ENCODE measurements at regions not wholly inside any gene's neighbourhood (a gene's known extent, or its start where the extent isn't known, plus 50 kb on each side); places are given as distances from the start of the nearest gene placed in this dataset.

- CTCF ChIA-PET: no interaction called here
- POLR2A ChIA-PET: no interaction called here
These were observed 487.8 kb downstream of the BUD13 start for GRCh38 chr11:116285026-116285425.

- ChIA-PET POLR2A (no interaction called here), CTCF (no interaction called here)
These were observed 489.5 kb downstream of the BUD13 start for GRCh38 chr11:116283300-116283699.

GRCh38 chr11:116282481-116282880 lies 490.3 kb downstream of the BUD13 start:
- ChIA-PET CTCF (no interaction called here), POLR2A (no interaction called here)

- ChIA-PET POLR2A (no interaction called here), CTCF (interaction anchor here (0.7 kb wide), 1 partner anchor 350 kb away, joined by 3 read pairs; no protein-coding TSS in a partner anchor)
These were observed 491.3 kb downstream of the BUD13 start for GRCh38 chr11:116281173-116282160.

- CTCF ChIA-PET: no interaction called here
- POLR2A ChIA-PET: no interaction called here
These were observed 493.3 kb downstream of the BUD13 start for GRCh38 chr11:116279511-116279910.

GRCh38 chr11:116278076-116278475 lies 494.7 kb downstream of the BUD13 start:
- POLR2A ChIA-PET: no interaction called here
- CTCF ChIA-PET: no interaction called here

GRCh38 chr11:116276051-116277044 lies 496.4 kb downstream of the BUD13 start:
- ChIA-PET CTCF (no interaction called here), POLR2A (no interaction called here)

GRCh38 chr11:116275635-116276034 lies 497.2 kb downstream of the BUD13 start:
- ChIA-PET POLR2A (no interaction called here), CTCF (no interaction called here)

GRCh38 chr11:116274521-116274920 lies 498.3 kb downstream of the BUD13 start:
- ChIA-PET CTCF (no interaction called here), POLR2A (no interaction called here)

- POLR2A ChIA-PET: no interaction called here
- CTCF ChIA-PET: no interaction called here
These were observed 500.5 kb downstream of the BUD13 start for GRCh38 chr11:116272181-116272789.

GRCh38 chr11:116271479-116271878 lies 501.3 kb downstream of the BUD13 start:
- CTCF ChIA-PET: no interaction called here
- POLR2A ChIA-PET: no interaction called here

GRCh38 chr11:116267146-116267545 lies 505.6 kb downstream of the BUD13 start:
- POLR2A ChIA-PET: no interaction called here
- CTCF ChIA-PET: no interaction called here

GRCh38 chr11:116263770-116264169 lies 509.0 kb downstream of the BUD13 start:
- POLR2A ChIA-PET: no interaction called here
- CTCF ChIA-PET: no interaction called here

GRCh38 chr11:116263019-116263418 lies 509.8 kb downstream of the BUD13 start:
- CTCF ChIA-PET: no interaction called here
- POLR2A ChIA-PET: no interaction called here

- POLR2A ChIA-PET: no interaction called here
- CTCF ChIA-PET: no interaction called here
These were observed 510.4 kb downstream of the BUD13 start for GRCh38 chr11:116262370-116262769.

GRCh38 chr11:116261606-116262005 lies 511.2 kb downstream of the BUD13 start:
- ChIA-PET POLR2A (no interaction called here), CTCF (no interaction called here)

- CTCF ChIA-PET: no interaction called here
- POLR2A ChIA-PET: no interaction called here
These were observed 514.0 kb downstream of the BUD13 start for GRCh38 chr11:116258821-116259220.

- ChIA-PET CTCF (no interaction called here), POLR2A (no interaction called here)
These were observed 514.9 kb downstream of the BUD13 start for GRCh38 chr11:116257883-116258282.

GRCh38 chr11:116257092-116257491 lies 515.7 kb downstream of the BUD13 start:
- ChIA-PET CTCF (no interaction called here), POLR2A (no interaction called here)

- POLR2A ChIA-PET: no interaction called here
These were observed 516.6 kb downstream of the BUD13 start for GRCh38 chr11:116256215-116256614.

More at GRCh38 chr11:116256215-116256614, 516.6 kb downstream of the BUD13 start:
- CTCF ChIA-PET: no interaction called here
